ENCODE measurements at regions not wholly inside any gene's neighbourhood (a gene's known extent, or its start where the extent isn't known, plus 50 kb on each side); places are given as distances from the start of the nearest gene placed in this dataset.

GRCh38 chr12:25677232-25677937 is 124.3 kb upstream of the LMNTD1 start:
- intact Hi-C loops (cut with micrococcal nuclease; ENCODE audit: unreplicated experiment), result no loop called here
- Histone ChIP-seq H2AFZ (ENCODE audit: low read length) (no peak overlapping the region), H3K36me3 (ENCODE audit: insufficient read depth, low read length) (no peaks in the 10 kb centered on the region), H3K4me1 (ENCODE audit: insufficient read depth, low read length, poor library complexity, severe bottlenecking) (no peaks in the 10 kb centered on the region), H3K79me2 (ENCODE audit: insufficient read depth, low read depth, low read length) (no peaks in the 10 kb centered on the region), H3K4me3 (ENCODE audit: low read depth, low read length, poor library complexity, severe bottlenecking) (no peak overlapping the region), H3K9me2 (ENCODE audit: insufficient read depth, low read length) (no peaks in the 10 kb centered on the region), H3K4me2 (ENCODE audit: low read length) (no peak overlapping the region), H3K27ac (ENCODE audit: low read depth, low read length, poor library complexity, severe bottlenecking) (no peak overlapping the region), H3K9me3 (ENCODE audit: low read length) (no peaks in the 10 kb centered on the region), H4K20me1 (ENCODE audit: insufficient read depth, low read length) (no peaks in the 10 kb centered on the region)
- DNase-seq (ENCODE audit: low spot score), result no peak
- CTCF ChIA-PET (ENCODE audit: unreplicated experiment), result no interaction called here
- no peak for TF ChIP-seq CTCF (conservative IDR thresholded peaks at IDR 0.05; ENCODE audit: low read length)
- no peak for TF ChIP-seq EZH2phosphoT487 (IDR thresholded peaks at IDR 0.05; ENCODE audit: borderline replicate concordance, low read depth, low read length)
- POLR2A ChIA-PET, result no interaction called here
- BruUV-seq (replicated peaks), result no TSS peak

- Histone ChIP-seq H4K20me1 (ENCODE audit: insufficient read depth, low read length) (no peaks in the 10 kb centered on the region), H3K9me2 (ENCODE audit: insufficient read depth, low read length) (no peaks in the 10 kb centered on the region), H3K4me2 (ENCODE audit: low read length) (no peak overlapping the region), H3K36me3 (ENCODE audit: insufficient read depth, low read length) (no peaks in the 10 kb centered on the region), H3K79me2 (ENCODE audit: insufficient read depth, low read depth, low read length) (no peaks in the 10 kb centered on the region), H3K9me3 (ENCODE audit: low read length) (no peaks in the 10 kb centered on the region), H3K27ac (ENCODE audit: low read depth, low read length, poor library complexity, severe bottlenecking) (no peak overlapping the region), H3K4me1 (ENCODE audit: insufficient read depth, low read length, poor library complexity, severe bottlenecking) (no peaks in the 10 kb centered on the region), H3K4me3 (ENCODE audit: low read depth, low read length, poor library complexity, severe bottlenecking) (no peak overlapping the region), H2AFZ (ENCODE audit: low read length) (no peak overlapping the region)
- ChIA-PET CTCF (ENCODE audit: unreplicated experiment) (no interaction called here), POLR2A (no interaction called here)
- no peak for DNase-seq (ENCODE audit: low spot score)
- BruUV-seq (replicated peaks), result no TSS peak
- no peak for TF ChIP-seq EZH2phosphoT487 (IDR thresholded peaks at IDR 0.05; ENCODE audit: borderline replicate concordance, low read depth, low read length)
- no peak for TF ChIP-seq CTCF (conservative IDR thresholded peaks at IDR 0.05; ENCODE audit: low read length)
- intact Hi-C loops (cut with micrococcal nuclease; ENCODE audit: unreplicated experiment), result no loop called here
These were observed 128.5 kb upstream of the LMNTD1 start for GRCh38 chr12:25681580-25681979.

- intact Hi-C loops (cut with micrococcal nuclease; ENCODE audit: unreplicated experiment), result no loop called here
- ChIA-PET POLR2A (interaction anchor here (0.7 kb wide), 1 partner anchor 23 kb away, joined by 3 read pairs; no protein-coding TSS in a partner anchor), CTCF (ENCODE audit: unreplicated experiment) (no interaction called here)
- Histone ChIP-seq H3K9me2 (ENCODE audit: insufficient read depth, low read length) (no peaks in the 10 kb centered on the region), H4K20me1 (ENCODE audit: insufficient read depth, low read length) (no peaks in the 10 kb centered on the region), H3K4me3 (ENCODE audit: low read depth, low read length, poor library complexity, severe bottlenecking) (no peak overlapping the region), H3K4me1 (ENCODE audit: insufficient read depth, low read length, poor library complexity, severe bottlenecking) (no peaks in the 10 kb centered on the region), H3K27ac (ENCODE audit: low read depth, low read length, poor library complexity, severe bottlenecking) (no peak overlapping the region), H3K36me3 (ENCODE audit: insufficient read depth, low read length) (no peaks in the 10 kb centered on the region), H3K9me3 (ENCODE audit: low read length) (no peaks in the 10 kb centered on the region), H2AFZ (ENCODE audit: low read length) (no peak overlapping the region), H3K4me2 (ENCODE audit: low read length) (no peak overlapping the region), H3K79me2 (ENCODE audit: insufficient read depth, low read depth, low read length) (no peaks in the 10 kb centered on the region)
- no peak for TF ChIP-seq CTCF (conservative IDR thresholded peaks at IDR 0.05; ENCODE audit: low read length)
- TF ChIP-seq EZH2phosphoT487 (IDR thresholded peaks at IDR 0.05; ENCODE audit: borderline replicate concordance, low read depth, low read length), result no peak
- no TSS peak for BruUV-seq (replicated peaks)
- no peak for DNase-seq (ENCODE audit: low spot score)
These were observed 129.3 kb upstream of the LMNTD1 start for GRCh38 chr12:25682421-25682820.
